HUES48 (cell line): ENCODE measurements at regions not wholly inside any gene's neighbourhood (a gene's known extent, or its start where the extent isn't known, plus 50 kb on each side); places are given as distances from the start of the nearest gene placed in this dataset.

ENCODE experiments used
- H3K27ac ChIP-seq: one replicate; pipeline ENCODE4 v1.7.0; 2013; ENCODE audit warnings: low read depth, low read length, inconsistent platforms
- H3K27me3 ChIP-seq: 2 replicates; pipeline ENCODE4 v1.6.1; 2013; ENCODE audit warnings: mild to moderate bottlenecking, low read length; ENCODE audit not compliant: control insufficient read depth, insufficient read depth
- H3K36me3 ChIP-seq: 2 replicates; pipeline ENCODE4 v1.6.1; 2013; ENCODE audit warnings: low read length; ENCODE audit not compliant: control insufficient read depth, insufficient read depth
- H3K4me1 ChIP-seq: 2 replicates; pipeline ENCODE4 v1.6.1; 2013; ENCODE audit warnings: mild to moderate bottlenecking, low read length; ENCODE audit not compliant: control insufficient read depth, insufficient read depth
- H3K4me3 ChIP-seq: 2 replicates; pipeline ENCODE4 v1.5.1; 2013; ENCODE audit warnings: mild to moderate bottlenecking, low read depth, low read length
- H3K9ac ChIP-seq: 2 replicates; pipeline ENCODE4 v1.6.1; 2013; ENCODE audit warnings: mild to moderate bottlenecking, low read depth, low read length, moderate library complexity
- H3K9me3 ChIP-seq: 2 replicates; pipeline ENCODE4 v1.6.1; 2013; ENCODE audit warnings: low read length; ENCODE audit not compliant: control insufficient read depth, insufficient read depth

- no peaks in the 10 kb centered on the region for H3K27me3 ChIP-seq
- no peak overlapping the region for H3K9ac ChIP-seq
- no peaks in the 10 kb centered on the region for H3K4me1 ChIP-seq
- no peaks in the 10 kb centered on the region for H3K36me3 ChIP-seq
- H3K9me3 ChIP-seq, result no peaks in the 10 kb centered on the region
- H3K4me3 ChIP-seq, result no peak overlapping the region
- H3K27ac ChIP-seq, result no peak overlapping the region
Measured at GRCh38 chr13:73955977-73956500, 178.2 kb downstream of the KLF12 start.

- Histone ChIP-seq H3K4me3 (no peak overlapping the region), H3K27ac (no peak overlapping the region), H3K27me3 (no peaks in the 10 kb centered on the region), H3K36me3 (no peaks in the 10 kb centered on the region), H3K9ac (no peak overlapping the region), H3K4me1 (no peaks in the 10 kb centered on the region), H3K9me3 (no peaks in the 10 kb centered on the region)
Measured at GRCh38 chr13:73954808-73955207, 179.4 kb downstream of the KLF12 start.

- no peaks in the 10 kb centered on the region for H3K36me3 ChIP-seq
- H3K9ac ChIP-seq, result no peak overlapping the region
- no peaks in the 10 kb centered on the region for H3K9me3 ChIP-seq
- H3K27me3 ChIP-seq, result no peaks in the 10 kb centered on the region
- H3K4me3 ChIP-seq, result no peak overlapping the region
- no peaks in the 10 kb centered on the region for H3K4me1 ChIP-seq
- no peak overlapping the region for H3K27ac ChIP-seq
Measured at GRCh38 chr13:73952648-73953047, 181.6 kb downstream of the KLF12 start.

DNA sequence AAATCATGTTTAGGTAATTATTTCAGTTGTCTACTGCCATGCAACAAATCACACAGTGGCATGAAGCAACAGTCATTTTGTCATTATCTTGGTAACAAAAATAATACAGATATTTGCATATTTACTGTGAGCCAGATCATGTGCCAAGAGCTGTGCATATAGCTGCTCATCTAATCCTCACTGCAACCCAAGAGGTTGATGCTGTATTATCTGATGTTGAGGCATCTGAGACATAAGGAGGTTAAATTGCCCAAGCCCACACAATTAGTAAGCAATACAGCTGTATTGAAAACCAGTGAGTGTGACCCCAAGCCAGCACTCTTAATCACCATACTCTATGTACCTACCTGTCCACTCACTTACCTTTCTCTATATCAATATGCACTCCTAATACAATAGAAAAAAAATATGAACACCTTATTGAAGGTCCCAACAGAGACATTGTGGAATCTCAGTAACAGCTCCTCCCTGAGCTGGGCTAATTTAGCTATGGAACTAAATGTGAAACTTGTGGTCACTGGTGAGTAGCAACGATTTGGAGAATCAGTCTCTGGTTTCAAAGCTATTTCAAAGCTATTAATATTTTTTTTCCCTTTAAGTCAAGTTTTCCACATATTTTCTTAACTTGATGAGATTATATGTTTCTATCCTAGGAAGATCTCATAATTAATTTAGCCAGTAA is 185.2 kb downstream of the KLF12 start:
- no peaks in the 10 kb centered on the region for H3K27me3 ChIP-seq
- H3K4me3 ChIP-seq, result no peak overlapping the region
- H3K27ac ChIP-seq, result no peak overlapping the region
- H3K36me3 ChIP-seq, result no peaks in the 10 kb centered on the region
- H3K9ac ChIP-seq, result no peak overlapping the region
- H3K4me1 ChIP-seq, result peaks cover 6% of the 10 kb centered on the region
- no peaks in the 10 kb centered on the region for H3K9me3 ChIP-seq

DNA sequence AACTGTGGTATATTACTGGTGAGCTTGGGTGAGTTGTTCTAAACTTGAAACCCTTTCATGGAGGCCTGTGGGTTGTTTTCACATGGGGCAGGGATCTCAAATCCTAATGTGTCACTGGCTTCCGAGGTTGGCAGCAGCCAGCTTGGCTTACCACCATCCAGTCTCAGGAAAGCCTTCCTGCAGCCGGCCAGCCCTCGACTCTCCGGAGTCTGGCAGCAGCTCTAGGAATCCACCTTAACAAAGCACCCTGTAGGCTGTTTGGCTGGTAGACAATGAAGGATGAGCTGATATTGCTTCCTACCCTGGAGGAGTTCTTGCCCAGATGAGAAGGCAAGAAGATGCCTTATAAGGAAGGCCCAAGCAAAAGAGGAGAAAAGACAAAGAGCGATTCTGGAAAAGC is 188.3 kb downstream of the KLF12 start:
- H3K9ac ChIP-seq, result no peak overlapping the region
- no peaks in the 10 kb centered on the region for H3K9me3 ChIP-seq
- no peaks in the 10 kb centered on the region for H3K27me3 ChIP-seq
- no peaks in the 10 kb centered on the region for H3K36me3 ChIP-seq
- H3K4me3 ChIP-seq, result no peak overlapping the region
- H3K27ac ChIP-seq, result peak overlapping the region; percentile 48
- peaks cover 6% of the 10 kb centered on the region for H3K4me1 ChIP-seq

GRCh38 chr13:73945382-73945781 is 188.8 kb downstream of the KLF12 start:
- Histone ChIP-seq H3K27ac (no peak overlapping the region), H3K36me3 (no peaks in the 10 kb centered on the region), H3K9ac (no peak overlapping the region), H3K27me3 (no peaks in the 10 kb centered on the region), H3K4me1 (peaks cover 6% of the 10 kb centered on the region), H3K4me3 (no peak overlapping the region), H3K9me3 (no peaks in the 10 kb centered on the region)

- Histone ChIP-seq H3K4me3 (no peak overlapping the region), H3K9ac (no peak overlapping the region), H3K36me3 (no peaks in the 10 kb centered on the region), H3K4me1 (peaks cover 16% of the 10 kb centered on the region), H3K27me3 (no peaks in the 10 kb centered on the region), H3K27ac (no peak overlapping the region), H3K9me3 (no peaks in the 10 kb centered on the region)
Measured at GRCh38 chr13:73943965-73944233, 190.3 kb downstream of the KLF12 start.

DNA sequence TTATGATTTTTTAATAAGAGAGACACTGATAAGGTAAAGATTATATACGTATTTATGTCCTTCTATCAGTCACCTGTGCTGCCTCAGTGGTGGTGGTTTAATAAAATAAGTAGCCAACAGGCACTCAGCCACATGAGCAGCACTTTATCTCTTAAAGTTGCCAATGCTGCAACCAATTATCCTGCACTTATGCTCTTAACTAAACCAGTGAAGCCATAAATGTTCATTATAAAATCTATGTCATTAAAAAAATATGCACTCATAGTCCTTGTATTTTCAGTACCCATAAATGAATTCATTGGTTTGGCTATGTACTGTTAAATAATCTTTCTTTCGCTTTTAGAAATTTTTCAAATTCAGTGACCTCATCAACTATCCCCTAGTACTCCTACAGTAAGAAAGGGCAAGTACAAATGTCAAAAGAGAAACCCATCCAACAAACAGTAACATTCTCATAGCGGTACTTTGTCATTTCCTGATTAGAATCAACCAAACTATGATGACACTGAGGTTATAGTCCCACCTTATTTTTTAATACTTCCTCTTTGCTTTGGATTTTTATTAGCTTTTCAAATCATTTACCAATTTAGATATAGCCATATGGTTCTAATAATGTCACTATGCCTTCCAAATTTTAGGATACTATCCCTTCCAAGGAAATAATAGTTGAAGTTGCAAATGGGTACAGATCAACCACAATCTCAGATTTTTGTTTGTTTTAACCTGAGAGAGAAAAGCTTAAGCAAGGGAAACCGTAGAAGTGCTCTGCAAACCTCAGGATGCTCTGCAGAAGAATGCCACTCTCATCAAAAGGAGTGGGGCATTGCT is 190.9 kb downstream of the KLF12 start:
- Histone ChIP-seq H3K4me1 (peaks cover 21% of the 10 kb centered on the region), H3K27ac (no peak overlapping the region), H3K9me3 (no peaks in the 10 kb centered on the region), H3K36me3 (no peaks in the 10 kb centered on the region), H3K4me3 (no peak overlapping the region), H3K9ac (no peak overlapping the region), H3K27me3 (no peaks in the 10 kb centered on the region)

DNA sequence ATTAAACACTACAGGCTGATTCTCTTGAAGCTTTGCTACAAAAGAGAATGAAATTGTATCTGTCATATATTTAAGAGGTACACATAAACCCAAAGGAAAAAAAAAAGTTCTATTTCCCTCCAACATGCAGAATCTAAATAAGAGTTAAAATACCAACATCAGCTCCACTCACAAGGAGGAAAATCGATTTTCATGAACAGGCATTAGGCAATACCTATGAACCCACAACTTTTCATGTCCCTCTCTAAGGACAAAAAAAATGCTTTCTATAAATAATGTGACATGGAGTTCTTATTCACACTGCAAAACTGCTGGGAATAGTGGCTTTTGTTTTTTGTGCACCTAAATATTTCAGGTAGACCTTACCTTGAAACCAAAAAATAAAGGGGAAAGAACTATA is 192.5 kb downstream of the KLF12 start:
- no peak overlapping the region for H3K27ac ChIP-seq
- H3K9me3 ChIP-seq, result no peaks in the 10 kb centered on the region
- no peak overlapping the region for H3K4me3 ChIP-seq
- no peaks in the 10 kb centered on the region for H3K27me3 ChIP-seq
- no peak overlapping the region for H3K9ac ChIP-seq
- peaks cover 34% of the 10 kb centered on the region for H3K4me1 ChIP-seq
- no peaks in the 10 kb centered on the region for H3K36me3 ChIP-seq

DNA sequence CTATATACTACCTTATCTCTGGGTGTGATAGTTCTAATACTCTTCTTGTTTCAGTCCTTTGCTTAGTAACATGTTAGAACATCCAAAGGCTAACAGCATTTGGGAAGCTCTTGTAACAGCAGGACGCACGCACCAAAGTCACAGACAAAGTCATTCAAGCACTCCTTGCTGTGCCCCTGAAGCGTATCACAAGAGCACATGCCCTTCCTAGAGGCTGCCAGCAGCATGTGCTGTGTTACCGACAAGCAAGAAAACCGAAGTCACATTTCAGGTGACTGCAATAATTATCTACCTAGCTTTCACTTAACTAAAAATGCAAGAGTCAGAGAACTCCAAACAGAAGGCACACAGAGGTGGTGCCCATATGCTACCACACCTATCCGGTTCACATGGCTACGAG is 194.1 kb downstream of the KLF12 start:
- Histone ChIP-seq H3K27me3 (no peaks in the 10 kb centered on the region), H3K4me1 (peaks cover 28% of the 10 kb centered on the region), H3K4me3 (no peak overlapping the region), H3K9ac (no peak overlapping the region), H3K36me3 (no peaks in the 10 kb centered on the region), H3K27ac (no peak overlapping the region), H3K9me3 (no peaks in the 10 kb centered on the region)

DNA sequence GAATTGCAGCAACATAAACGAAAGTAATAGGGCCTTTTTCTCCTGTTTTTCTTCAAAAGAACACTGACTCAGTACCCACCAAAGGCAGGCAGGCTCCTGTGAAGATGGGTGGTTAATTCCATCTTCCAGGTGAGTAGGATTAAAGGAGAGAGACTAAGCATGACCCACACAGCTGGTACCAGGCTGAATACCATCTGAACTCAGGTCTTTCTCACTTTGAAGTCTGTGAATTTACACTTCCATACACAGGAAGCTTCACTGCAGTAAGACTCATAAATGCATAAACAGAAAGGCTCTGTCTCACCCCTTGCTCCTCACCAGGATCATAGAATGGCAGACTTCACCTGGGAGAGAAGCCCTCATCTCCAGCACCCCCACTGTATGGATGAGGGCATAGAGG is 194.6 kb downstream of the KLF12 start:
- no peak overlapping the region for H3K27ac ChIP-seq
- H3K27me3 ChIP-seq, result no peaks in the 10 kb centered on the region
- no peak overlapping the region for H3K4me3 ChIP-seq
- no peak overlapping the region for H3K9ac ChIP-seq
- no peaks in the 10 kb centered on the region for H3K36me3 ChIP-seq
- no peaks in the 10 kb centered on the region for H3K9me3 ChIP-seq
- peaks cover 28% of the 10 kb centered on the region for H3K4me1 ChIP-seq
